Keratinocyte (primary cell): ENCODE measurements at regions not wholly inside any gene's neighbourhood (a gene's known extent, or its start where the extent isn't known, plus 50 kb on each side); places are given as distances from the start of the nearest gene placed in this dataset.

Source experiments
- DNase-seq: peaks from one replicate; pipeline ENCODE4 v3.0.0-alpha.2; 2011; ENCODE audit warnings: low read depth, missing footprints, low spot score
- FAIRE-seq: peaks from 2 replicates; lab custom pipeline; 2011; peaks lifted over from hg19 to GRCh38; lab: Jason Lieb, UNC
- H2AFZ ChIP-seq: 2 replicates; pipeline ENCODE4 v1.6.0; 2012; ENCODE audit warnings: low read length, control low read depth, inconsistent platforms; ENCODE audit not compliant: control insufficient read depth
- H3K27ac ChIP-seq: 2 replicates; pipeline ENCODE4 v1.5.1; 2011; ENCODE audit warnings: low read length; ENCODE audit not compliant: control insufficient read depth, insufficient read depth
- H3K27me3 ChIP-seq: 3 replicates; pipeline ENCODE4 v1.6.0; 2011; ENCODE audit warnings: low read length; ENCODE audit not compliant: control insufficient read depth, insufficient read depth; ENCODE audit errors: extremely low read depth
- H3K36me3 ChIP-seq, 2 experiments: 2 replicates in 1 of 2; 3 replicates in 1 of 2; pipeline ENCODE4 v1.5.1; 2011; ENCODE audit warnings: low read length in 2 of 2, mild to moderate bottlenecking in 1 of 2; ENCODE audit not compliant: control insufficient read depth in 2 of 2, insufficient read depth in 2 of 2; ENCODE audit errors: extremely low read depth in 1 of 2
- H3K4me1 ChIP-seq: 3 replicates; pipeline ENCODE4 v1.5.1; 2011; ENCODE audit warnings: low read length; ENCODE audit not compliant: control insufficient read depth, insufficient read depth; ENCODE audit errors: extremely low read depth
- H3K4me2 ChIP-seq: 3 replicates; pipeline ENCODE4 v1.6.0; 2011; ENCODE audit warnings: low read depth, low read length; ENCODE audit not compliant: control insufficient read depth, insufficient read depth; ENCODE audit errors: extremely low read depth
- H3K4me3 ChIP-seq, 3 experiments: fragments of 200-600 bp in 1 of 3; sonication (generic) in 1 of 3; 2 replicates in 2 of 3; 3 replicates in 1 of 3; pipeline ENCODE4 v1.5.1; 2011 to 2016; ENCODE audit warnings: low read length in 3 of 3, mild to moderate bottlenecking in 3 of 3, control low read depth in 2 of 3, inconsistent platforms in 1 of 3, low read depth in 1 of 3, mixed read lengths in 1 of 3, mixed run types in 1 of 3, moderate library complexity in 1 of 3; ENCODE audit not compliant: control insufficient read depth in 2 of 3, insufficient read depth in 2 of 3; ENCODE audit errors: extremely low read depth in 1 of 3
- H3K79me2 ChIP-seq: 2 replicates; pipeline ENCODE4 v1.6.0; 2012; ENCODE audit warnings: low read length; ENCODE audit not compliant: control insufficient read depth, insufficient read depth
- H3K9ac ChIP-seq: 3 replicates; pipeline ENCODE4 v1.6.0; 2011; ENCODE audit warnings: low read length; ENCODE audit not compliant: control insufficient read depth, insufficient read depth; ENCODE audit errors: extremely low read depth
- H3K9me1 ChIP-seq: 3 replicates; pipeline ENCODE4 v1.6.0; 2011; ENCODE audit warnings: low read length; ENCODE audit not compliant: control insufficient read depth, insufficient read depth; ENCODE audit errors: extremely low read depth
- H3K9me3 ChIP-seq: 2 replicates; pipeline ENCODE4 v1.5.1; 2012; ENCODE audit warnings: low read depth, low read length; ENCODE audit not compliant: control insufficient read depth
- H4K20me1 ChIP-seq: 3 replicates; pipeline ENCODE4 v1.6.0; 2011; ENCODE audit warnings: low read length; ENCODE audit not compliant: control insufficient read depth, insufficient read depth; ENCODE audit errors: extremely low read depth
- CTCF ChIP-seq, 3 experiments: IDR thresholded peaks in 1 of 3; conservative IDR thresholded peaks in 1 of 3; optimal IDR thresholded peaks in 1 of 3; 2 replicates in 2 of 3; 3 replicates in 1 of 3; pipeline versions ENCODE3 to v1.5.1; 2011; ENCODE audit warnings: low read length in 3 of 3, mild to moderate bottlenecking in 3 of 3, moderate library complexity in 2 of 3, control low read depth in 1 of 3, inconsistent platforms in 1 of 3; ENCODE audit not compliant: insufficient read depth in 2 of 3; ENCODE audit errors: extremely low read depth in 1 of 3
- EZH2 ChIP-seq: IDR thresholded peaks from one replicate; pipeline ENCODE4 v1.6.1; 2012; ENCODE audit warnings: inconsistent platforms, mild to moderate bottlenecking, low read length, moderate library complexity
- dilution Hi-C: fragments of 300-500 bp; cut with MboI; formaldehyde crosslinking; loops from one replicate; pipeline ENCODE4 v1.7.0; 2020; ENCODE audit warnings: low sequenced_read_pairs; ENCODE audit not compliant: extremely low pct_ligation_motif_present

DNA sequence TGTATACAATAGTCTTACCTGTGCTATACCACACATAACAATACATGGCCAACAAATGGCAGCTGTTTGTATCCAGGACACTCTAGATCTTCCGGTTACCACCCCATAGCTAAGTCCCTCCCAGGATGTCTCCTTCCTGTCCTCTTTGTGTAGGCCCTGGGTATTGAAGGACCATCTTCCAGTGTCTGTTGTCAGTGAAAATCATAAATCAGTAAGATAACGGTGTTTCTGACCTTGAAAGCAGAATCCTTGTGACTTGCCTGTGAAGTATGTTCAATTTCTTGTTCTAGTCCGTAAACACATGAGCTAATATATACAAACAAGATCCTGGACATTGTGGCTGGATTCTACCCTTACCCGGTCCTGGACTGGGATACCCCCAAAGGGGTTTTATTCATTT is 462.8 kb downstream of the NTRK3 start:
- dilution Hi-C loops: loop anchor here (25.0 kb wide), 1 partner anchor 94 kb away; no protein-coding TSS in a partner anchor
- no peak for DNase-seq
- FAIRE-seq: no peak
- no peak overlapping the region for H2AFZ ChIP-seq
- no peak overlapping the region for H3K4me3 ChIP-seq
- H3K4me2 ChIP-seq: no peak overlapping the region
- no peaks in the 10 kb centered on the region for H3K9me3 ChIP-seq
- TF ChIP-seq CTCF (optimal IDR thresholded peaks at IDR 0.05 in 1 of 3, IDR thresholded peaks at IDR 0.05 in 1 of 3, conservative IDR thresholded peaks at IDR 0.05 in 1 of 3; ENCODE audit: extremely low read depth in 1 of 3, insufficient read depth in 2 of 3, low read length in 3 of 3): no peak
- no peak for TF ChIP-seq EZH2
- H4K20me1 ChIP-seq: no peaks in the 10 kb centered on the region
- no peaks in the 10 kb centered on the region for H3K79me2 ChIP-seq
- H3K9me1 ChIP-seq: no peaks in the 10 kb centered on the region
- no peaks in the 10 kb centered on the region for H3K36me3 ChIP-seq
- no peak overlapping the region for H3K9ac ChIP-seq
- H3K4me1 ChIP-seq: no peaks in the 10 kb centered on the region
- no peaks in the 10 kb centered on the region for H3K27me3 ChIP-seq
- no peak overlapping the region for H3K27ac ChIP-seq

GRCh38 chr15:87792250-87793040 is 464.1 kb downstream of the NTRK3 start:
- no peaks in the 10 kb centered on the region for H3K79me2 ChIP-seq
- no peaks in the 10 kb centered on the region for H4K20me1 ChIP-seq
- H3K36me3 ChIP-seq: no peaks in the 10 kb centered on the region
- FAIRE-seq (no peak), DNase-seq (no peak)
- no peak overlapping the region for H2AFZ ChIP-seq
- H3K4me1 ChIP-seq: no peaks in the 10 kb centered on the region
- no peak overlapping the region for H3K4me2 ChIP-seq
- H3K27ac ChIP-seq: no peak overlapping the region
- no peaks in the 10 kb centered on the region for H3K9me1 ChIP-seq
- no peak overlapping the region for H3K4me3 ChIP-seq
- TF ChIP-seq EZH2: no peak
- TF ChIP-seq CTCF (optimal IDR thresholded peaks at IDR 0.05 in 1 of 3, IDR thresholded peaks at IDR 0.05 in 1 of 3, conservative IDR thresholded peaks at IDR 0.05 in 1 of 3; ENCODE audit: extremely low read depth in 1 of 3, insufficient read depth in 2 of 3, low read length in 3 of 3): no peak
- H3K9me3 ChIP-seq: no peaks in the 10 kb centered on the region
- dilution Hi-C loops: loop anchor here (25.0 kb wide), 1 partner anchor 95 kb away; no protein-coding TSS in a partner anchor
- H3K9ac ChIP-seq: no peak overlapping the region
- no peaks in the 10 kb centered on the region for H3K27me3 ChIP-seq
